ENCODE measurements at regions not wholly inside any gene's neighbourhood (a gene's known extent, or its start where the extent isn't known, plus 50 kb on each side); places are given as distances from the start of the nearest gene placed in this dataset.

DNA sequence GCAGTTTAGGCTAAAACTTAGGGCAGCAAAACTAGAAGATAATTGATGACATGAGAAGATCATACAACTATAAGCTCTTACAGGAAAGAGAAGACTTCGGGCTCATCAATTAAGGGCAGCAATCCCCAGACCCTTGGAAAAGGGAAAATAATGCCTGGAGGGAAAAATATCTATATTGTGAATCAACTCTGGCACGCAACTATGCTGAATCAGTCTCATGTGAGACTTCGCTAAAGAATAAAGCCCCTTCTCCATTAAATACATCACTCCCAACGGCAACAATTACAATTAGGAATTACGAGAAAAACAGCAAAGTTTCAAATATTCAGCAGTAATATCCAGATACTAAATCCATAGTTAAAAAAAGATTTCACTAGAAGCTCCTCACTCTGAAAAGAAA lies 2016.8 kb upstream of the IGFBP7 start:
- Histone ChIP-seq H3K4me2 (ENCODE audit: insufficient read depth, insufficient read length, low read length) (no peak overlapping the region), H3K27me3 (ENCODE audit: insufficient read depth, low read length) (no peaks in the 10 kb centered on the region), H3K4me1 (ENCODE audit: insufficient read depth, low read length) (no peaks in the 10 kb centered on the region), H3K23ac (ENCODE audit: insufficient read length, low read depth, low read length) (no peak overlapping the region), H3K18ac (ENCODE audit: insufficient read length, low read depth, low read length) (no peak overlapping the region), H3K4ac (ENCODE audit: low read depth, low read length) (no peak overlapping the region), H2BK12ac (ENCODE audit: insufficient read length, low read depth, low read length) (no peak overlapping the region), H2BK120ac (ENCODE audit: low read depth, low read length, poor library complexity, severe bottlenecking) (no peak overlapping the region), H3K79me2 (ENCODE audit: insufficient read depth, low read length) (no peaks in the 10 kb centered on the region), H2AK5ac (ENCODE audit: insufficient read length, low read length) (no peak overlapping the region), H3K14ac (ENCODE audit: insufficient read depth, low read length) (no peak overlapping the region), H4K8ac (replicated peaks; ENCODE audit: insufficient read length, low read depth, low read length) (no peak overlapping the region), H3K27ac (ENCODE audit: insufficient read length, low read depth, low read length) (no peak overlapping the region), H2BK5ac (ENCODE audit: insufficient read length, low read length) (no peak overlapping the region), H3K9me3 (ENCODE audit: control insufficient read depth, low read depth, low read length) (no peaks in the 10 kb centered on the region), H3K79me1 (ENCODE audit: insufficient read depth, low read depth, low read length, poor library complexity, severe bottlenecking) (no peaks in the 10 kb centered on the region), H2BK15ac (ENCODE audit: low read depth, low read length) (no peak overlapping the region), H2BK20ac (ENCODE audit: low read depth, low read length, poor library complexity, severe bottlenecking) (no peak overlapping the region), H3T11ph (ENCODE audit: low read length) (no peak overlapping the region), H4K20me1 (ENCODE audit: control insufficient read depth, insufficient read depth, insufficient read length) (no peaks in the 10 kb centered on the region), H3K9ac (ENCODE audit: extremely low read depth, insufficient read length, low read length) (no peak overlapping the region), H4K5ac (ENCODE audit: insufficient read length, low read depth, low read length) (no peak overlapping the region), H3K56ac (ENCODE audit: insufficient read length, low read depth, low read length) (no peak overlapping the region), H3K23me2 (ENCODE audit: insufficient read length, low read depth, low read length, poor library complexity, severe bottlenecking) (no peaks in the 10 kb centered on the region), H2AFZ (ENCODE audit: low read length) (no peak overlapping the region), H4K91ac (ENCODE audit: insufficient read length, low read depth, low read length) (no peak overlapping the region)
- DNase-seq, result no peak
- no CpG with 5 or more reads among the region's 5 CpGs for WGBS (ENCODE audit: extremely low coverage, insufficient read length, low lambda C conversion rate)
- Mint-ChIP-seq H3K36me3 (ENCODE audit: insufficient read depth in 1 of 3, low read depth in 3 of 3) (no peaks in the 10 kb centered on the region), H3K27me3 (ENCODE audit: low read depth) (no peaks in the 10 kb centered on the region), H3K4me3 (no peak overlapping the region), H3K9me3 (no peaks in the 10 kb centered on the region; a peak in 1 of 5 replicates), H3K27ac (no peak overlapping the region; a peak in 1 of 7 replicates), H3K4me1 (peaks cover 7 to 9% of the 10 kb centered on the region in 2 experiments)
- TF ChIP-seq, protein P1, sequence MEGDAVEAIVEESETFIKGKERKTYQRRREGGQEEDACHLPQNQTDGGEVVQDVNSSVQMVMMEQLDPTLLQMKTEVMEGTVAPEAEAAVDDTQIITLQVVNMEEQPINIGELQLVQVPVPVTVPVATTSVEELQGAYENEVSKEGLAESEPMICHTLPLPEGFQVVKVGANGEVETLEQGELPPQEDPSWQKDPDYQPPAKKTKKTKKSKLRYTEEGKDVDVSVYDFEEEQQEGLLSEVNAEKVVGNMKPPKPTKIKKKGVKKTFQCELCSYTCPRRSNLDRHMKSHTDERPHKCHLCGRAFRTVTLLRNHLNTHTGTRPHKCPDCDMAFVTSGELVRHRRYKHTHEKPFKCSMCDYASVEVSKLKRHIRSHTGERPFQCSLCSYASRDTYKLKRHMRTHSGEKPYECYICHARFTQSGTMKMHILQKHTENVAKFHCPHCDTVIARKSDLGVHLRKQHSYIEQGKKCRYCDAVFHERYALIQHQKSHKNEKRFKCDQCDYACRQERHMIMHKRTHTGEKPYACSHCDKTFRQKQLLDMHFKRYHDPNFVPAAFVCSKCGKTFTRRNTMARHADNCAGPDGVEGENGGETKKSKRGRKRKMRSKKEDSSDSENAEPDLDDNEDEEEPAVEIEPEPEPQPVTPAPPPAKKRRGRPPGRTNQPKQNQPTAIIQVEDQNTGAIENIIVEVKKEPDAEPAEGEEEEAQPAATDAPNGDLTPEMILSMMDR (conservative IDR thresholded peaks at IDR 0.05), result no peak

All from H9 (cell line).